ENCODE measurements at regions not wholly inside any gene's neighbourhood (a gene's known extent, or its start where the extent isn't known, plus 50 kb on each side); places are given as distances from the start of the nearest gene placed in this dataset.

DNA sequence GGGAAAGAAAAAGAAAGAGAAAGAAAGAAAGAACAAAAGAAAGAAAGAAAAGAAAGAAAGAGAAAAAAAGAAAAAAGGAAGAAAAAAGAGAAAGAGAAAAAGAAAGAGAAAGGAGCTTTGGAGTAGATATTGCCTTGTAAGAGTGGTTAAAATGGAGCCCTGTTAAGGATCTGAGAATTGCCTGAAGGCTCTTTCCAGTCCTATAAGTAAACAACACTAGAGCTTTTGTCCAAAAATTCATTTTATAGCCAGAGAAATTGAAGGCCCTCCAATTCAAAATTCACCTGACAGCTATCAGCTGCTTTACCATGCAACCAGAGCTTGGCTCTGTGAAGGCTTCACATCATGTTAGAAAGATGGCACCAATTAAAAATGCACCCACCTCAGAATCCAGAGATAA lies 102.1 kb upstream of the FRMD4B start:
- no peak overlapping the region for H3K4me3 Mint-ChIP-seq
- no peaks in the 10 kb centered on the region for H3K9me3 ChIP-seq (ENCODE audit: low read depth)
- peaks cover 17% of the 10 kb centered on the region for H4K20me1 ChIP-seq (ENCODE audit: low read depth)
- TF ChIP-seq EZH2phosphoT487 (IDR thresholded peaks at IDR 0.05) (no peak), EZH2 (IDR thresholded peaks at IDR 0.05) (no peak)
- TF ChIP-seq, protein P1, sequence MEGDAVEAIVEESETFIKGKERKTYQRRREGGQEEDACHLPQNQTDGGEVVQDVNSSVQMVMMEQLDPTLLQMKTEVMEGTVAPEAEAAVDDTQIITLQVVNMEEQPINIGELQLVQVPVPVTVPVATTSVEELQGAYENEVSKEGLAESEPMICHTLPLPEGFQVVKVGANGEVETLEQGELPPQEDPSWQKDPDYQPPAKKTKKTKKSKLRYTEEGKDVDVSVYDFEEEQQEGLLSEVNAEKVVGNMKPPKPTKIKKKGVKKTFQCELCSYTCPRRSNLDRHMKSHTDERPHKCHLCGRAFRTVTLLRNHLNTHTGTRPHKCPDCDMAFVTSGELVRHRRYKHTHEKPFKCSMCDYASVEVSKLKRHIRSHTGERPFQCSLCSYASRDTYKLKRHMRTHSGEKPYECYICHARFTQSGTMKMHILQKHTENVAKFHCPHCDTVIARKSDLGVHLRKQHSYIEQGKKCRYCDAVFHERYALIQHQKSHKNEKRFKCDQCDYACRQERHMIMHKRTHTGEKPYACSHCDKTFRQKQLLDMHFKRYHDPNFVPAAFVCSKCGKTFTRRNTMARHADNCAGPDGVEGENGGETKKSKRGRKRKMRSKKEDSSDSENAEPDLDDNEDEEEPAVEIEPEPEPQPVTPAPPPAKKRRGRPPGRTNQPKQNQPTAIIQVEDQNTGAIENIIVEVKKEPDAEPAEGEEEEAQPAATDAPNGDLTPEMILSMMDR (IDR thresholded peaks at IDR 0.05) = no peak
- peaks cover 25% of the 10 kb centered on the region for H3K4me1 ChIP-seq
- no peaks in the 10 kb centered on the region for H3K27me3 ChIP-seq
- no peak overlapping the region for H2AFZ ChIP-seq (replicated peaks)
- H3K9me3 Mint-ChIP-seq = no peaks in the 10 kb centered on the region
- H3K27ac Mint-ChIP-seq = no peak overlapping the region
- no peak overlapping the region for H3K27ac ChIP-seq
- H3K79me2 ChIP-seq (ENCODE audit: low read depth) = no peaks in the 10 kb centered on the region
- no peak overlapping the region for H3K4me3 ChIP-seq
- H3K36me3 ChIP-seq = no peaks in the 10 kb centered on the region
- H3K27me3 Mint-ChIP-seq (ENCODE audit: insufficient read depth, low read depth) = peaks cover 2% of the 10 kb centered on the region
- no peak overlapping the region for H3K4me2 ChIP-seq
- H3K4me1 Mint-ChIP-seq = peaks cover 18% of the 10 kb centered on the region
- no peak overlapping the region for H3K9ac ChIP-seq
- H3K36me3 Mint-ChIP-seq = no peaks in the 10 kb centered on the region
- H3F3A ChIP-seq (ENCODE audit: low read depth) = peaks cover 4% of the 10 kb centered on the region
- DNase-seq (ENCODE audit: low spot score) = no peak

DNA sequence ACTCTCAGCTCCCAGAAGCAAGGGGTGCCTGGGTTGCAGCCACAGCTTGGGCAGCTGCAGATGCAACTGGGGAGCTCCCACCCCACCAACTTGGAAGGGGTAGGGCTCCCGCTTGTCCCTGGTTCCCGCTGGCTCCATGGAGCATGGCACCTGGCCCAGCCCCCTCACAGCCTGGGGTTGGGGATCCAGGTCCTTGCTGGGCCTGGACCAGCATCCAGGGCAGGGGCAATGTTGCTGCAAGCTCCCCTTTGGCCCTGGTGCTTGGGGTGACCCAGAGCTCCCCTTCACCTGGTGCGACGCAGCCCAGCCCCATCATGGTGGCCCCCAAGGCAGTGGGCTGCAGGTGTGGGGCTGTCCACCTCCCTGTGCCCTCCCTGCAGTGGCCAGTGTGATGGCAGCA lies 99.6 kb upstream of the FRMD4B start:
- TF ChIP-seq EZH2 (IDR thresholded peaks at IDR 0.05) = no peak
- TF ChIP-seq, protein P1 (IDR thresholded peaks at IDR 0.05) = no peak
- no peak for TF ChIP-seq EZH2phosphoT487 (IDR thresholded peaks at IDR 0.05)
- H3K27me3 ChIP-seq = no peaks in the 10 kb centered on the region
- no peak overlapping the region for H3K4me2 ChIP-seq
- Mint-ChIP-seq H3K4me3 (no peak overlapping the region), H3K4me1 (peaks cover 3% of the 10 kb centered on the region), H3K27me3 (ENCODE audit: insufficient read depth, low read depth) (peaks cover 2% of the 10 kb centered on the region), H3K27ac (no peak overlapping the region), H3K36me3 (no peaks in the 10 kb centered on the region), H3K9me3 (peaks cover 5% of the 10 kb centered on the region)
- no peaks in the 10 kb centered on the region for H3K36me3 ChIP-seq
- H2AFZ ChIP-seq (replicated peaks) = no peak overlapping the region
- H3K4me1 ChIP-seq = peaks cover 14% of the 10 kb centered on the region
- peaks cover 2% of the 10 kb centered on the region for H4K20me1 ChIP-seq (ENCODE audit: low read depth)
- no peak overlapping the region for H3K4me3 ChIP-seq
- no peaks in the 10 kb centered on the region for H3K79me2 ChIP-seq (ENCODE audit: low read depth)
- no peak for DNase-seq (ENCODE audit: low spot score)
- no peak overlapping the region for H3K9ac ChIP-seq
- no peak overlapping the region for H3K27ac ChIP-seq
- H3F3A ChIP-seq (ENCODE audit: low read depth) = peaks cover under 1% of the 10 kb centered on the region
- H3K9me3 ChIP-seq (ENCODE audit: low read depth) = no peaks in the 10 kb centered on the region

DNA sequence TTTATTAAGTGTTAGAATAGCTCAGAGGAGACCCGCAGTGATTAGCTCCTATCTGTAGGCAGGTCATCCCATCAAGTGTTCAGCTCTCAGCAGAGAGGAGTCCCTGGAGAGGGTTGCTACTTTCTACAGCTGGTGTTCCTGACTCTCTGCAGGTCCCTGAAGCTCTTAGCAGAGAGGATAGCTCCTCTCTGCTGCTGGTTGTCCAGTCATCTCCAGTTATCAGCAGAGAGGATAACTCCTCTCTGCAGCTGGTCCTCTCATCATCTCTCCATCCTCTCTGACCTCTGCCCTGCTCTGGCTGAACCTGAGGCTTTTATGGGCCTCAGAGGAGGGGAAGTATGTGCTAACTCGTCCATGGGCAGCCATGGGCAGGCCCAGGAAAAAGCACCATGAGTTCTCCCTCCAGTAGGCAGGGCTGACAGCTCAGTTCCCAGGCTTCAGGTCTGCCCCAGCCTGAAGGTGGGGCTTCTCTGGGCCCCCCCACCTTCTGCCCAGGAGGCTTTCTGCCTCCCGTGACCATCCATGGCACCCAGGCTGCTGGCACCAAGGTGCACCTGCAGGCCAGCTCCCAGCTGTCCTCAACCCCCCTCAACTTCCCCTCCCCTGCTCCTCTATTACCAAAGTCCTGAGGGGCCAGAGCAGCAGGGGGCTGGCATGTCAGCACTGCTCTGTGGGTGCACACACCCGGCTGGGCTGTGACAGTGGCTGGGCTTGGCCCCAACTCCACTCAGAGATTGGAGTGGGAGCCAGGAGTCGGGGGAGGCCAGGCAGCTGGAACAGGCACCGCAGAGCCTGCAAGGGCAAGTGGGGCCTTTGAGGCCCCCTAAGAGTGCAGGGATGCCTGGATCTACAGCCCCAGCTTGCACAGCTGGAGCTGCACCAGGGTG lies 98.9 kb upstream of the FRMD4B start:
- Mint-ChIP-seq H3K4me1 (no peaks in the 10 kb centered on the region), H3K27me3 (ENCODE audit: insufficient read depth, low read depth) (peaks cover 2% of the 10 kb centered on the region), H3K27ac (no peak overlapping the region), H3K36me3 (no peaks in the 10 kb centered on the region), H3K4me3 (no peak overlapping the region), H3K9me3 (peaks cover 5% of the 10 kb centered on the region)
- Histone ChIP-seq H3K4me1 (peaks cover 10% of the 10 kb centered on the region), H3K9ac (no peak overlapping the region), H3K27me3 (no peaks in the 10 kb centered on the region), H3F3A (ENCODE audit: low read depth) (no peaks in the 10 kb centered on the region), H3K9me3 (ENCODE audit: low read depth) (no peaks in the 10 kb centered on the region), H3K4me3 (no peak overlapping the region), H3K36me3 (no peaks in the 10 kb centered on the region), H3K27ac (no peak overlapping the region), H4K20me1 (ENCODE audit: low read depth) (no peaks in the 10 kb centered on the region), H3K4me2 (no peak overlapping the region), H3K79me2 (ENCODE audit: low read depth) (no peaks in the 10 kb centered on the region), H2AFZ (replicated peaks) (no peak overlapping the region)
- TF ChIP-seq, protein P1 (IDR thresholded peaks at IDR 0.05) = no peak
- no peak for TF ChIP-seq EZH2phosphoT487 (IDR thresholded peaks at IDR 0.05)
- TF ChIP-seq EZH2 (IDR thresholded peaks at IDR 0.05) = no peak
- DNase-seq (ENCODE audit: low spot score) = no peak

All from neural progenitor cell (in vitro differentiated cells).